ENCODE measurements at regions not wholly inside any gene's neighbourhood (a gene's known extent, or its start where the extent isn't known, plus 50 kb on each side); places are given as distances from the start of the nearest gene placed in this dataset.
A peak's percentile ranks its signal among the peaks of the same experiment; 100 is the strongest.

DNA sequence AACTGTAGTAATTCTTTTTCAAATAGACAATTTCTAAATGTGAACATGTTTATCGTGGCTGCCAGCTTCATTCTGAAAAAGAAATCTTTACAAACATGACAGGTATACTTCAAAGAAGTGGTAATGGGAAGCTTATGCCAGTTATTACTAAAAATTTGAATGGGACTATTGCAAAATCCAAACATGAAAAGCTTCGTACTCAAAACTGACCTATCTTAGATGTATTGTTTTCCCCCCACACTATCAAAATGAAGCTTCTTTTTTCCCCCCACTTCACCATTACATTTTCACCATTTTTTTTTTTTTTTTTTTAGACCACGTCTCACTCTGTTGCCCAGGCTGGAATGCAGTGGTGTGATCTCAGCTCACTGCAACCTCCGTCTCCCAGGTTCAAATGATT is 50.4 kb upstream of the SERTAD2 start:
- no peak for DNase-seq (ENCODE audit: low read depth)

DNA sequence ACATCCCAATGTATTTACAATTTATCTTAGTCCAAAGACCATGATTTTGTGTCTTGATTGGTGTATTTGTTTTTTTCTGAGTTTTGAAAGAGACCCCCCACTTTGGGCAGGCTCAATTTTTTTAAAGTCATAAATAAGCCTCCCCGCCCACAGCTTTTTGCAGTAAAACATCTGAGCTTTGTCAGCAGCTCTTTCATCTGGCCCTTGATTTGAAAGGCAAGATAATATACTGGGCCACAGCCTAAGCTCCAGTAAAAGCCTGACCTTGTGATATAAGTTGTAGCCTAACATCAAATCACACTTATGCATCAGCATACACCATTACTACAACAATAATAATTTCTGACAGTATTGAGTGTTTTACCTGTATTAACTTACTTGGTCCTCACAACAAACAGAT is 51.3 kb upstream of the SERTAD2 start:
- no peak for DNase-seq (ENCODE audit: low read depth)

DNA sequence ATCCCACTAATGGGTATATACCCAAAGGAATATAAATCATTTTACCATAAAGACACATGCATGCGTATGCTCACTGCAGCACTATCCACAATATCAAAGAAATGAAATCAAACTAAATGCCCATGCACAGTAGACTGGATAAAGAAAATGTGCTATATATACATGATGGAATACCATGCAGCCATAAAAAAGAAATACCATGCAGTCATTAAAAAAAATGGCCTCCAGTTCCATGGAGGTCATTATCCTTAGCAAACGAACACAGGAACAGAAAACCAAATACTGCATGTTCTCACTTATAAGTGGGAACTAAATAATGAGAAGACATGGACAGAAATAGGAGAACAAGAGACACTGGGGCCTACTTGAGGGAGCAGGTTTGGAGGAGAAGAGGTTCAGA is 53.6 kb upstream of the SERTAD2 start:
- no peak for DNase-seq (ENCODE audit: low read depth)

DNA sequence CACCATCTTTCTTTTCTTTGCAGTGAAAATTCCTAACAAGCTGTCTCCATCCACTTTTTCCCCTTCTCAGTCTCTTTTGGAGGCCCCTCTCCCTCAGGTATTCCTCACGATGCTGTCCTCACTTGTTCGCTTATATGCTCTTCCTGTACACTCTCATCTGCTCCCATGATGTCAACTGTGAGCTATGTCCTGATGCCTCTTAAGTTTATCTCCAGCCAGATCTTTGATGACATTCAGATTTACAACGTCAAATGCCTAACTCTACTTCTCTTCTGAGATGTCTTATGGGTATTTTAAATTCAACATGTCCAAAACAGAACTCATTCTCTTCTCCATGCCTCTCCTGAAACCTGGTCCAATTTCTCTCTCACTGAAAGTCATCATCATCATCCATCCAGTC is 55.1 kb upstream of the SERTAD2 start:
- DNase-seq (ENCODE audit: low read depth) = no peak

DNA sequence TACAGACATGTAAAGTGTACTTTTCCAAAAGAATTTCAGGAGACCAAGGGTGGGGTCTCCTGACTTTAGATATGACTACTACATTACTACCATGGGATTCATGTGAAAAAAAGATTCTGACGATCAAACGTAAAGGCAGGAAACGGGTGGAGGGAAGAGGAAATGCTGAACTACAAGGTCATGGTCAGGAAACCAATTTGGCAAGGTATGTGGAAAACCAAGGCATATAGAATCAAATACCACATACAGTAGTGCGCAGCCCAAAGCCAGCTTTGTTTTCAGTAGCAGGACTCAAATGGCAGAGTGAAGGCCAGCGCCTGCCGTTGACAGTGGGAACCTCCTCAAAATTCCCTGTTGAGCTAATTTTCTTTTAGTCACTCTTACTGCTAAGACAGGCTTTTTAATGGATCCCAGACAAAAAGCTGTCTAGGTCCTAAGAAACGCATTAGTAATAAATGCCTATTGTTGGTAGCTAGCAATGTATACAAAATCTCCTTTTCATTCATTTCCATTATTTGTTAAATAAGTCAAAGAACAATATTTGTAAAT is 57.6 kb upstream of the SERTAD2 start:
- DNase-seq (ENCODE audit: low read depth) = no peak

DNA sequence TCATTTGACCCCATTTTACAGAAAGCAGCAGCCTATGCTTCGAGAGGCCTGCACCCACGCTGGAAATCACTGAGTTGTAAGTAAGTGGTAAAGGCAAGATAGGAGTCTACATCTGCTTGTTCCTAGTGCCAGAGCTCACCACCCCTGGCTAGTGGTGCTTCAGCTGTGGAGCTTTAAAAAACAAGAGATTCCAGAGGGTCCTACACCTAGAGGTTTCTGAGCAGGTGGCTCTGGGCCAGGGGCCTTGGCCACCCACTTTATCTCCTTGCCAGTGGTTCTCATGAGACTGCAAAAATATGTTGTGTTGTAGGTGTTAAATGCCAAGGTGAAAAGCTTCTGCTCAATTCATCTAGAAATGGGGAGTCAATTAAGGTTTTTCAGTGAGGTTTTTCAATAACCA is 60.0 kb upstream of the SERTAD2 start:
- DNase-seq (ENCODE audit: low read depth) = no peak

DNA sequence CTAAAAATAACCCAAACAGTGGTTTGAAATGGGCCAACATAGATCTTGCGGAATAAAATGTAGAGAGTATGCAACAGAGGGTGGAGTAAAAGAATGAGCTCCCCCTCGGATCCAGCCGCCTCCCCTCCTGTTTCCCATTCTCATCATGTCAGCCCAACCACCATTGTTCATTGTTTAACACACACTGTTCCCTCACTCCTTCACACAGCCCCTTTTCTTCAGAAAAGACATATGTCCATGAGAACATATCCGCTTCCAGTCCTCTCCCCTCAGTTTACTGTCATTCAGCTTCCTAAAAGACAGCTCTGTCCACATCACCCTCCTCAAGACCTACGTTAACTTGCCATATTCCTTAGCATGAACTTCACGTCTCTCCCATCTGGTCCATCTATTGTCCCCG is 62.9 kb upstream of the SERTAD2 start:
- no peak for DNase-seq (ENCODE audit: low read depth)

DNA sequence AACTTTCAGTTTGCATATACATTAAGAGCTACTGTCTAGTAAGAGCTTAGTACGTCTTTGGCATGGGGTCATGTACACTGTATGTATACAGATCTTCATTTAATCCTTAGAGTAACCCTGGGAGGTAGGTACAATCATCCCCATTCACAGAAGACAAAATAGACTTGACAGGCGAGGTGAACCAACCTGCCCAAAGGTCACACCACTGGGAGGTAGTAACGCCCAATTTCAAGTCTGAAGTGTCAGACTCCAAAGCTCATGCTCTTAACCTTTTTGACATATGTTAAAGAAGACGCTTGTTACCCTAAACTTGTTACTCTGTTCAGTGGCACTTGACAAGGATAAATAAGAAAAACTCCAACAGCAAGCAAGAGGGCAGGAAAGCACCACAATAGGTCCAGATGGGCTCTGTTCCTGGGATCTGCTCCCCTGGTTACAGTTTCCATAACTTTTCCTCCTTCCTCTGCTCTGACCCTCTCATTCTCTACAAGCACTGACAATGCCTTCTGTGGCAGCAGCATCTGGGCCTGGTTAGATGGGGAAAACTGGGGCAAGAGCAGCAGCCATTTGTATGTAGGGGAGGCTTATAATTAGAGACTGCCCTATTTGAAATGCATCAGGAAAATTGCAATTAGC is 64.7 kb upstream of the SERTAD2 start:
- no peak for DNase-seq (ENCODE audit: low read depth)

DNA sequence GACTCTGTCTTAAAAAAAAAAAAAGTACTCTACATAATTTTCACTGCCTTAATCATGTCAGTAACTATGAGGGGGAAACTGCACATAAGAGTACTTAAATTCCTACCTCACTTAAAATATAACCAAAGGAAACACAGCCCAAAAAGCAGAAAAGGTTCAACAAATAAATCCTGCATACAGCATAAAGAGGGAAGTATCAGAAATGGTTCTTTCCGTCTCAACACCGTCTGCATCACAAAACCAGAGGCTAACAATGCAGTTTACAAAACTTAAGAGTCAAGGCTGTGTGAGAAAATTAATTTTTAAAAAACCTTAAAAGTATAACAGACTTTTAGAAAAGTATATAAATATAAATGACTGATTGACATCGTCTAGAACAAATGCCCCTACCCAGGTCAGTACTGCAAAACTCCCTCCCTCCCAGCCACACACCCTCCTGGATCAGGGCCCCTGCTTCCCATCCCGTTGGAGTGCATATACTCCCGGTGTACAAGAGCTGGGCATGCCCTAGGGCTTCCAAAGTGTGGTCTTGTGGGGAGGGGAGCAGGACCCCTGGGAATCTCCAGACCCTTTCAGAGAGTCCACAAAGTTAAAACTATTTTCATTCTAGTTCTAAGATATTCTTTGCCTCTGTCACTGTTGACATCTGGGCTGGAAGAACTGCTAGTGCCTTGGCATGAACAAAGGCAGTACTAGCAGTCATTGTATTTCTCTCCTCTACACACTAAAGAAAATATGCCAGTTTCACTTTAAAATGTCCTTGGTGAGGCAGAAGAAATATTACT is 67.0 kb upstream of the SERTAD2 start:
- no peak for DNase-seq (ENCODE audit: low read depth)

DNA sequence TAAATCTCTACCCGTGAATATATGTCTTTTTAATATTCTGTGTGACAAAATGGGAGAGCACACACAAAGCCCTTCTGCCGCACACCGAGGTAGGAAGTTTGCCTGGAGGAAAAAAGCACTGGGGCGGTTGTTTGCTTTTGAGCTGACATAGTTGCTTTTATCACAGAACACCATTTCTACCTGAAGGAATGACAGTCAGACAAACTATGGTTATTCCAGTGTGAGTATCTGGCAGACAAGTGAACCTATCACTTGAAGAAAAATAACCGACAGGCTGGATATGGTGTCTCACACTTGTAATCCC is 67.6 kb upstream of the SERTAD2 start:
- no peak for DNase-seq (ENCODE audit: low read depth)

DNA sequence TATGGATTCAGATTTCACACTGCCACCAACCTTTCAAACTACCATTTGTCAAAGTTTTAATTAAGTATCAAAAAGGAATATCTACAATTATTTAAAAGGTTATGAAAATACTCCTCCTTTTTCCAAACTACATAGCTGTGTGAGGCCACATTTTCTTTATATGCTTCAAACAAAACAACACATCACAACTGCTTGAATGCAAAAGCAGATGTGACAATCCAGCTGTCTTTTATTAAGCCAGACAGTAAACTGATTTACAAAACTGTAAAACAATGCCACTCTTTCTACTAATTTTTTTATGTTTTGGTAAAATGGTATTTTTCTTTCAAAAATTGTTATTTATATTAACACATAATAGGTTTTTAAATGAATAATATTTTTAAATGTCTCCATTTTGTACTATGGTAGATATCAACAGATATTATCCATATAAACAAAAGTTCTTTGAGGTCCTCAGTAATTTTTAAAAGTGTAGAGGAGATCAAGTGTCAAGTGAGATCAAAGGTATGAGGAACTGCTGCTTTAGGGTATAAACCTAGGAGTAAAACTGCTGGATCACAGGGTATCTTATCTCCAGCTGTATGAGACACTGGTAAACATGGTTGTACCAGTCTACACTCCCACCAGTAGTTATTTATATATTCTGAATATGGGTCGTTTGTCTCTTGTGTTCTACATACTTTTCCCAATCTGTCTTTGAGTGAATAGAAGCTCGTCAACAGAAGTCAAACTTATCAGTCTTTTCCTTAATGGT is 68.8 kb upstream of the SERTAD2 start:
- no peak for DNase-seq (ENCODE audit: low read depth)

DNA sequence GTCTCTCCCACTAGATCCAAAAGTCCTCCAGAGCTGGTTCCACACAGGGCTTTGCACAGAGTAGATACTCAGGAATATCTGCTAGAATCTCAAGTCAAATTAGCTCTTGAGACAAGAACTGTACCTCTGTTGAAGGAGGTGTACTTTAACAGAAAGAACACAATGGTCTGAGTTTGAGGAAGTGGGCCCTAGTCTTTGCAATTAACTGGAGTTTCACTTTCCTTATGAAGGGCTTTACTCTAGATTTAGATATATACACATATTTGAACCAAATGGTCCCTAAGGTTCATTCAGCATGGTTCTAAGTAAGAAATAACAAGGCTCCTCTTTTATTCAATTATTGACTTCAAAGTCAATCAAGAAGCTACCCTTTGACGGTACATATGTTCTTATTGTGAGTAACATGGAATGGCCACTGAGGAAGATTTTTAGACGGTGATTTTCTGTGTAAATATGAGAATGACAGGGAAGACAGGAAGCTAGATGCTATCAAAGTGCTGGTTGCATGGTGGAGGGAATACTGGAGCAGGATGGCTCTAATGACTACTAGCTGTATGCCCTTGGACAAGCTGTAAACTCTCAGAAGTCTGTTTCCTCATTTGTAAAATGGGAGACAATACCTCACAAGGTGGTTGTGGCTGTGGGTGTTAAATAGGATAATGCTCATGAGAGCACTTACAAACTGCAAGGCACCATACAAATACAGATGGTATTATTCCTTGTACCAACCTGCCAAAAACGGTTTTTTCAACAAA is 73.5 kb upstream of the SERTAD2 start:
- no peak for DNase-seq (ENCODE audit: low read depth)

DNA sequence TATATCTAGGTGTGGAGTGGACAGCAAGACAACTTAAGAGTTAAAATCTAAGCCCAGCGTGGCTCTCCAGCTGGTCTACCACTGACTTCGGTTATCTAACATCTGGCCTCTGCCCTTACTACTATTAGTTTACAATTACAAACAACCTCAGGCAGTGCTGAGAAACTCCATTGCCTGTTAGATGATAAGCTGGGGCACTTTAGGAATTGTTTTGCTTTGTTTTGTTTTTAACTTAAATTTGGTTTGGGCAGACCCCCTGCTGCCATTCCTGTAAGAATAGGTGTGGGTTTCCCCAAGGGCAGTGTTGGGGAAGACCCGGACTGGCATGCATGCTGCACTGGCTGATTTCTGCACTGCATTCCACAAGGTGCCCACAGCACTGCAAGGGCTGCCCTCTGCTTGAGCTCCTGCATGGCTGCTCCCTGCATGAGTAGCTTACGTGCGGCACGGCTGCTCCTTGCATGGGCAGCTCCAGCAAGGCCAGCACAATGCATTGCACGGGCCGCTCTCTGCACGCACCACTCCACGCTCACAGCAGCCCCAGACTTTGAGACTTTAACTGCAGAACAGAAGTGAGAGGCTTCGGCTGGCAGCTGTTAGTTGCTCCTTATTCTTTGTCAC is 74.2 kb upstream of the SERTAD2 start:
- DNase-seq (ENCODE audit: low read depth) = no peak

DNA sequence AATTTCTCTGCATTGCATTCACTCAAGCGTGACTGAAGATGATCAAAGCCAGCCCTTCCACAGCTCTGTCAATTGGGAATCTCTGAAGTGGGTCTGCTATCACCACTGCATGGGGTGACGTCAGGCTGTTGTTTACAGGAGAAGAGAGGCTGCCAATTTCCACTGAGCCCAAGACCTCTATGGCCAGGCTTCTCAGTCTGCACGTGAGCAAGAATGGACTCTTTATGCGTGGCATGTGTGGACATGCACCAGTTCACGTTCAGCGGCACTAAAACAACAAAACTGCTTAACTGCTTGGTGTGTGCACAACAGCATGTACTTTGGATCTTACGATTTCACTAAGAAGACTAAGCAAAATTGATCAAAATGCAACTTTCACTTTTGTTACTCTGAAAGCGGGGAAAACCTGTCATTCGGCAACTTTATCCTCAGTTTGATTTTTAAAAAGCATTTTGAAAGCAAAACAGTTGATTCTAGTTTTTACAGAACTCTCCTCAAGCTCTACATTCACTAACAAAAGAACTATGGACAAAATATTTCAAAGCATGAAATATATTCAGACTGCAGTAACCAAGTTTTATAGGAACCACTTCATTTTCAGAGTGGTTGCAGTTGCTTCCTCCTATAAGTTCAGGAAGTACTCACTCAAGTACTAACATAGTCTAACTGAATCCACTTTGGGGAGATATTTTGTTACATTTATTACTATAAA is 77.0 kb upstream of the SERTAD2 start:
- DNase-seq (ENCODE audit: low read depth) = peak; percentile 16

DNA sequence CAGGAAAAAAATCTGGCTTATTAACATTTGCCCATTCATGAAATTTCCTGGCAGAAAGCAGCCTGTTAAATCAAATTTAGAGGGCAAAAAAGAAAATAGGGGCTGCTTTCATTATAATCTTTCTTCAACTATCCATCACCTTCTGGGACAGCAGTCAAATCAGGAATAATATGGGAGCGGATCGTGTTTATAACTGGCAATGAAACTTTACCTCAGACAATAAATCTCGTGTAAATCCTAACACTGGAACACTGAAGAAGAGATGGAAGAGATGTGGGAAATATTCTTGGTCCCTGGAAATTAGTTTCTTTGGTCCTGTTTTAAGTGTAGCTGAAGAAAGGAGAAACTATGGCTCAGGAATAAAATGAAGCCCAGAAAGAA is 77.5 kb upstream of the SERTAD2 start:
- DNase-seq (ENCODE audit: low read depth) = no peak

DNA sequence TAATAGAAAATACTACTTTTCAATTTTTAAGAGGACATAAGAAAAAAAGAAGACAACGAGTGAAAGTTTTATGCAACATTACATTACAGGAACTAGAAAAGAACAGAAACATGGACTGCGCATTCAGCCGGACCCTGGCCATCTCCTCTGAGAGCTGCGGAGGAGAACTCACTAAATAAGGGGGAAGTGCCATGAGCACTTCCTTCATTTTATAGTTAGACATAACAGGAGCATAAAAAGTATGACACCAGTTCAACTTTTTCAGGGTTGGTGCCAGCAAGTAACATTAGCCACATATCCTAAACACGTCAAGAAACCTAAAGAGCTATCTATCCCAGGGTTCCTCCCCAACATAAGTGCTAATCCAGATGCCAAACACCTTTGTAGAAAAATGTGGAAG is 78.0 kb upstream of the SERTAD2 start:
- DNase-seq (ENCODE audit: low read depth) = no peak

DNA sequence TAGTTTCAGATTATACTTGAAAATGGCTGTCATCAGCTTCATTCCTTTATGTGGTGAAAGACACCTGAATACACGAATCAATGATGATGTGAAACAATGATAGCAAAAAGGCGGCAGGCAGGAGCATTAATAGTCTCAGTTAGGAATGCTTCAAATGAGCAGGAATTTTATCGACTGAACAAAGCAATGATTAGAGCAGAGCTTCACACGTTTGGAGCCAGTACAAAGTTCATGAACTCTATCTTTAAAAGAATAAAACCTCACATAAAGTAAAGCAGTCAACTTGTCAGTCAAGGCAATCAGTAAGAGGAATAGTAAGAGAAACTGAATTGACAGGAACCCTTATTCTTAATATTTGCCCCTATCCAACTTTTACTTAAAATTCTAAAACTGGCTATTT is 78.4 kb upstream of the SERTAD2 start:
- DNase-seq (ENCODE audit: low read depth) = no peak

DNA sequence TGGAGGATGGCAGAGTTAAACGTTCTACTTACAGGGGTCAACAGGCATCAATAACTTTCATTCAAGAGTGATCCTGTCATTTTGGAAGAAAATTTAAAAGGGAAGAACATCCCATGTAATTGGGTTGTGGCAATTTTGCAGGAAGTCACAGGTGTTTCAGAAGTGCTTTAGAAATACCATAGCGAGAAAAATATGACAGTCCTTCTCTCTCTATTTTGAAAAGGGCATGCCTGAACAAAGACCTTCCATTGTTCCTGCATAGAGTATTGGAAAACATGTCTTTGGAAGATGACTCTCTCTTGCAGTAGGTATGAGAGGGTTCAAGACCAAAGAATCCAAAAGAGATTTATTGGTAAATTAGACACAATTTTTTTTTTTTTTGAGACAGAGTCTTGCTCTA is 81.8 kb upstream of the SERTAD2 start:
- no peak for DNase-seq (ENCODE audit: low read depth)

DNA sequence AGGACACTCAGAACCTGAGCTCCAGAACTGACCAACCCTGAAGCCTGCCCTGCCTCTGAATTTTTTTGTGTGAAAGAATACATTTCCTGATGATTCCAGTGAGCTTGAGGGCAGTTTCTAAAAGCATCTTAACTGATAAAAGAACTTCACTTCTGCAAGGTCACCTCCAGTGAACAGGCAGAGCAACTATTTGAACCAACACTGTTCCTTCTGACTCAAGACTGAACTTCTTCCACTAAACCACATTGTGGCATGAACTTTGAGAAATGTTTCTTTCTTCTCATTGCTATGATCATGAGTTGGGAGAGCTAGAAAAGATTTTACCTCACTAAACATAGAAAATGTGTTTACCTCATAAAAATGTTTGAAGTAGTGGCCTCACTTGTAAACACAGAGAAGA is 83.8 kb upstream of the SERTAD2 start:
- DNase-seq (ENCODE audit: low read depth) = no peak

DNA sequence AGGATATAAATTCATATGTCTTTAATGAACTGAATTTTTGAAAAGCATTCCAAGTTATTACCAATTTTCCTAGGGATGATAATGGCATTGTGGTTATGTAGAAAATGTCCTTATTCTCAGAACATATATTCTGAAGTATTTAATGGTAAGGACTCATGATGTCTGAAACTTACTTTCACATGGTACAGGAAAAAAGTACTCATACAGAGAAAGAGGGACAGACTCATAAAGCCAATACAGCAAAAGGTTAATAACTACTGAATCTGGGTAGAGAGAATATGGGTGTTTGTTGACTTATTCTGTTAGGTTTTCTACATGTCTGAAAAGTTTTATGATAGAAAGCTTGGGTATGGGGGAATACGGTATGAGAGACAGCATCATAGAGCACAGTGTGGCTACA is 84.3 kb upstream of the SERTAD2 start:
- DNase-seq (ENCODE audit: low read depth) = no peak

DNA sequence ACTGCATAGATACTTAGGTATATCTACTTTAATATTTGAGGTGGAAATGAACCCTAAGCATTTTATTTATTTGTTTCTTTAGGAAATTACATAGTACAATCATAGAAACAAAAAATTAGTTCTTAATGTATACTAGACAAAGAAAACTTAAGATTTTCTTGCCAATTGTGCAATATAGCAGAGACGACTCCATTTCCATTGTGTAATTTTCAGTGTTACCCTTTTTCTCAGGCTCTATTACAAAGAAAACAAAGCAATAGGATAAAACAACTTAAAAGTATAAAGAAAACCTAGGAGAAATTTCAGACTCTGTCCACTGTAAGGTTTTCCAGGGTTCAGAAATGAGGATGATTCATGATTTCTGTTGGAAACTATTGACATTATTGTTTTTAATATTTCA is 89.0 kb upstream of the SERTAD2 start:
- DNase-seq (ENCODE audit: low read depth) = no peak
